Osteocyte (in vitro differentiated cells): ENCODE measurements at regions not wholly inside any gene's neighbourhood (a gene's known extent, or its start where the extent isn't known, plus 50 kb on each side); places are given as distances from the start of the nearest gene placed in this dataset.

ENCODE experiments used
- DNase-seq: peaks from one replicate; pipeline ENCODE4 v3.0.0; 2021; ENCODE audit warnings: mixed read lengths; ENCODE audit not compliant: unreplicated experiment; ENCODE audit errors: extremely low spot score
- H3K27ac Mint-ChIP-seq: one replicate; pipeline ENCODE4 v1.8.0; 2021; ENCODE audit warnings: mild to moderate bottlenecking, mixed read lengths; ENCODE audit not compliant: unreplicated experiment
- H3K27me3 Mint-ChIP-seq: one replicate; pipeline ENCODE4 v1.8.0; 2021; ENCODE audit warnings: mixed read lengths; ENCODE audit not compliant: unreplicated experiment
- H3K36me3 Mint-ChIP-seq: one replicate; pipeline ENCODE4 v1.8.0; 2021; ENCODE audit warnings: mixed read lengths; ENCODE audit not compliant: unreplicated experiment
- H3K4me1 Mint-ChIP-seq: one replicate; pipeline ENCODE4 v1.8.0; 2021; ENCODE audit warnings: mixed read lengths; ENCODE audit not compliant: unreplicated experiment
- H3K4me3 Mint-ChIP-seq: one replicate; pipeline ENCODE4 v1.8.0; 2021; ENCODE audit warnings: mild to moderate bottlenecking, moderate library complexity, mixed read lengths; ENCODE audit not compliant: unreplicated experiment
- H3K9me3 Mint-ChIP-seq: one replicate; pipeline ENCODE4 v1.8.0; 2021; ENCODE audit warnings: mixed read lengths; ENCODE audit not compliant: unreplicated experiment
- TF ChIP-seq, protein P1 (sequence below): fragments of 200-600 bp; sonication (generic); IDR thresholded peaks from 2 replicates; pipeline ENCODE4 v1.5.0; 2021; ENCODE audit warnings: antibody characterized with exemption, mild to moderate bottlenecking, moderate library complexity

DNA sequence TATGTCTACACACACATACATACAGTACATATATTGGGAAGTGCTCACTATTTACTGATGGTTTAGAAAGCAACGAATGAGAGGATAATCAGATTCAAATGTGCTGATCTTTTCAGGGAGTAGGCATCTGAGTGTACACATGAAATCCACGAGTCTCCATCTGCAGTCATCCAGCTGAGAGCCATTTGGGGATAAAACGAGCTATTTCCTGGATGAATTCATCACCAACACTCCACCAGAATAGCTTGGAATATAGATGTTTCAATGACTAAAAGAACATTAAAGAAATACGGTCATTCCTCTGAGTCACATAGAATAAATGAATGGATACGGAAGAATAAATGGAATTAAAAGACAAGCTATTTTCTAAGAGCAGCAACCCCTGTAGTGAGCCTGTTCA, 721.6 kb upstream of the ARGLU1 start:
- TF ChIP-seq, protein P1, sequence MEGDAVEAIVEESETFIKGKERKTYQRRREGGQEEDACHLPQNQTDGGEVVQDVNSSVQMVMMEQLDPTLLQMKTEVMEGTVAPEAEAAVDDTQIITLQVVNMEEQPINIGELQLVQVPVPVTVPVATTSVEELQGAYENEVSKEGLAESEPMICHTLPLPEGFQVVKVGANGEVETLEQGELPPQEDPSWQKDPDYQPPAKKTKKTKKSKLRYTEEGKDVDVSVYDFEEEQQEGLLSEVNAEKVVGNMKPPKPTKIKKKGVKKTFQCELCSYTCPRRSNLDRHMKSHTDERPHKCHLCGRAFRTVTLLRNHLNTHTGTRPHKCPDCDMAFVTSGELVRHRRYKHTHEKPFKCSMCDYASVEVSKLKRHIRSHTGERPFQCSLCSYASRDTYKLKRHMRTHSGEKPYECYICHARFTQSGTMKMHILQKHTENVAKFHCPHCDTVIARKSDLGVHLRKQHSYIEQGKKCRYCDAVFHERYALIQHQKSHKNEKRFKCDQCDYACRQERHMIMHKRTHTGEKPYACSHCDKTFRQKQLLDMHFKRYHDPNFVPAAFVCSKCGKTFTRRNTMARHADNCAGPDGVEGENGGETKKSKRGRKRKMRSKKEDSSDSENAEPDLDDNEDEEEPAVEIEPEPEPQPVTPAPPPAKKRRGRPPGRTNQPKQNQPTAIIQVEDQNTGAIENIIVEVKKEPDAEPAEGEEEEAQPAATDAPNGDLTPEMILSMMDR, result no peak
- Mint-ChIP-seq H3K27ac (no peak overlapping the region), H3K4me3 (no peak overlapping the region), H3K27me3 (no peaks in the 10 kb centered on the region), H3K36me3 (no peaks in the 10 kb centered on the region), H3K4me1 (peaks cover 5% of the 10 kb centered on the region), H3K9me3 (peaks cover 3% of the 10 kb centered on the region)
- DNase-seq, result no peak

DNA sequence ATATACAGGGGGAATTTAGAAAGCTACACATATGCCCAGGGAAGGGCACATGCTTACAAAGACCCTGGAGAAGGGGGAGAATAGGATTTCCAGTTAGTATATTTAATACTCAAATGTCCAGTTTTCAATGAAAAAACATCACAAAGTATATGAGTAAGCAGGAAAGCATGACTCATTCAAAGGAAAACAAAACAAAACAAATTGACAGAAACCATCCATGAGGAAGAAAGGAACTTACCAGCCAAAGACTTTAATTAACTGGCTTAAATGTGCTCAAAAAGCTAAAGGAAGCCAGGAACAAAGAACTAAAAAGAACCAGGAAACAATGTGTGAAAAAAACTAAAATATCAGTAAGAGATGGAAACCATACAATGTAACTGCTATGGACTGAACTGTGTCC, 716.2 kb upstream of the ARGLU1 start:
- peaks cover 6% of the 10 kb centered on the region for H3K9me3 Mint-ChIP-seq
- peaks cover 31% of the 10 kb centered on the region for H3K4me1 Mint-ChIP-seq
- TF ChIP-seq, protein P1, result no peak
- H3K4me3 Mint-ChIP-seq, result no peak overlapping the region
- H3K36me3 Mint-ChIP-seq, result no peaks in the 10 kb centered on the region
- peak overlapping the region; percentile 60 for H3K27ac Mint-ChIP-seq
- H3K27me3 Mint-ChIP-seq, result no peaks in the 10 kb centered on the region
- DNase-seq, result no peak

DNA sequence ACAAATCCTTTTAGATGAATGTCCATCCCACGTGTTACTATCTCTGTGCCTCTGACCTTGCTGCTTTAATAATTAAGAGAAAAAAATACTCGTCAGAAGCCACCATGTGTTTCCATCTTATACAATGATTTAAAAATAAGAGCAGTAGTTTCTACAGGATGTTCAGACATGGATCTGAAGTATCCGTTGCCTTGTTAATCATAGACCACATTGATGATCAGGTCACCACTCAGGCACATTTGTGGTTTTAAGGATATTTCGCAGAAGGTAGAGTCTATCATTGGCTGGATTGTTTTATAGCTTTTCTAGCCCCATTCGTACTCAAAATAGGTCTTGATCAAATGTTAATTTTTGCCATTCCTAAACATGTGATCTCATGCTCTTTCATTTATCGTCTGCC, 710.0 kb upstream of the ARGLU1 start:
- no peak for DNase-seq
- no peaks in the 10 kb centered on the region for H3K27me3 Mint-ChIP-seq
- no peaks in the 10 kb centered on the region for H3K9me3 Mint-ChIP-seq
- H3K27ac Mint-ChIP-seq, result no peak overlapping the region
- TF ChIP-seq, protein P1, result no peak
- no peaks in the 10 kb centered on the region for H3K36me3 Mint-ChIP-seq
- H3K4me1 Mint-ChIP-seq, result peaks cover 34% of the 10 kb centered on the region
- no peak overlapping the region for H3K4me3 Mint-ChIP-seq

DNA sequence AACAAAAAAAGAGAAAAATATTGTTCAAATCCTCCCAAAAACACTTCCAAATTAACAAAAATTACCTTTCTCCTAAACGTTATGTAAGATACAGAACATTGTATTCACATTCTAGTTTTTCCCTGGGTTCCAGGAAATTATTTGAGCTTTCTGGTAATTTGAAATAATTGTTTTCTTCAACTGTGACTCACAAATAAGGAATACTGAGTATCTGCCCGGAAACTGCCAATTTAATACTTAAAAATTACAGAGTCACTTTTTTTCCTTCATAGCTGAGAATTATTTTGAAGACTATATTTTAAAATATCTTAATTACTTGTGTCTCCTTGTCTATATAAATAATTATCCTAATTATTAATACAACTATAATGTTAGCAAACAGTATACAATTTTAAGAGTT, 709.0 kb upstream of the ARGLU1 start:
- TF ChIP-seq, protein P1, result no peak
- Mint-ChIP-seq H3K4me1 (peaks cover 30% of the 10 kb centered on the region), H3K9me3 (no peaks in the 10 kb centered on the region), H3K27me3 (no peaks in the 10 kb centered on the region), H3K27ac (no peak overlapping the region), H3K4me3 (no peak overlapping the region), H3K36me3 (no peaks in the 10 kb centered on the region)
- no peak for DNase-seq

DNA sequence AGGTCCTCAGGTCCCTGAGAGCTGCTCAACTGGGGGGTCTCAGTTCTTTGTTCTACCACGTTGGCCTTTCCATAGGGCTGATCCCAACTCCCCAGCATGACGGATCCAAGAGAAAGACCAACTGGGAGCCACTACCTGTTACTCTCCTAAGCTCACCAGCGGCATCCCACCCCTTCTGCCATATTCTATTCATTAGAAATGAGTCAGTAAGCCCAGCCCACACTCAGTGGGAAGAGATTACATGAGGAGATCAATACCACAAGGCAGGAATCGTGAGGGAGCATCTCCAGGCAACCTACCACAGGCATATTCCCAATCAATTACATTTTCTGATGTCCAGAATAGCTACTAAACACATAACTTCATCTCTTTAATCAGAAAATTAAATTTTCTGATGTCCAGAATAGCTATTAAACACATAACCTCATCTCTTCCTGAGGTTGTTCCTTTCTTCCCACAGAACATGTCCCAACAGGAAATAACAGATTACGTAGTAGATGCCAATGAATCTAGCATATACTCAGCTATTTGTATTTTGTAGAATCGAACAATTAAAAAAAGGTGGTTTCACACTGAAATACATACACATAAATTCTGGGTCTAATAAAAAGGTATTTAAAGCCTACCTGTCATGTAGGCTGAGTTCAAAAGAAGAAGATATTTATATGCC, 708.1 kb upstream of the ARGLU1 start:
- no peak for DNase-seq
- Mint-ChIP-seq H3K9me3 (no peaks in the 10 kb centered on the region), H3K36me3 (no peaks in the 10 kb centered on the region), H3K4me1 (peaks cover 26% of the 10 kb centered on the region), H3K27ac (no peak overlapping the region), H3K4me3 (no peak overlapping the region), H3K27me3 (no peaks in the 10 kb centered on the region)
- TF ChIP-seq, protein P1, result no peak
